ENCODE measurements at regions not wholly inside any gene's neighbourhood (a gene's known extent, or its start where the extent isn't known, plus 50 kb on each side); places are given as distances from the start of the nearest gene placed in this dataset.

DNA sequence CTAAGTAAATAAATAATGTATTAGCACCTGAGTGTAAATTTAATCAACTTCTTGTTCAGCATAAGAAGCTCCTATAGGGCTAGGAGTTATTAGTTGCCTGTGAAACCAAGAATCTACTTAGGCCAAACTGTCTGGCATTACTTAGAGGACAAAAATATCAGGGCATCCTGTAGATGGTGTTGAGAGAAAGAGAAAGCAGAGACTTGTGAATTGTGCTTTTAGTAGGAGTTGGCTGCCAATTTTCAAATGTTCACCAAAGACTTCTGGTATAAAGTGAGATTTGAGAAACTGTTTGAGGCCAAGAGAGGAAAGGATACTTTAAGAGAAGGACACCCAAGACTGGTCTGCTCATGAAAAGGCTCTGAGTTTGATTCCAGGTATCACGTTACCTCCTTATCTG lies 315.5 kb upstream of the DEPDC1 start:
- TF ChIP-seq CTCF (IDR thresholded peaks at IDR 0.05 in 4 of 5, conservative IDR thresholded peaks at IDR 0.05 in 1 of 5) (no peak), POLR2A (IDR thresholded peaks at IDR 0.05) (no peak)

Data from gastrocnemius medialis (tissue), 4 donors.